ENCODE measurements at regions not wholly inside any gene's neighbourhood (a gene's known extent, or its start where the extent isn't known, plus 50 kb on each side); places are given as distances from the start of the nearest gene placed in this dataset.
"Not testable (repeated sequence)": the region's sequence is repeated elsewhere in the genome, so short reads cannot be mapped to it uniquely, and the experiment has no call there.

GRCh38 chr5:163339148-163339547 is 98.2 kb upstream of the CCNG1 start:
- no peaks in the 10 kb centered on the region for H3K9me3 ChIP-seq
- no peaks in the 10 kb centered on the region for H3K4me1 ChIP-seq
- intact Hi-C loops (cut with DNase I; ENCODE audit: low total_unique reads) = no loop called here
- no peak overlapping the region for H3K27ac ChIP-seq
- H3K36me3 ChIP-seq = no peaks in the 10 kb centered on the region
- H3K27me3 ChIP-seq = no peaks in the 10 kb centered on the region
- no peak for DNase-seq
- H3K4me3 ChIP-seq = no peak overlapping the region
- TF ChIP-seq CTCF (IDR thresholded peaks at IDR 0.05) = no peak

GRCh38 chr5:163340378-163340777 is 97.0 kb upstream of the CCNG1 start:
- not testable (repeated sequence) for H3K9me3 ChIP-seq, DNase-seq, H3K4me1 ChIP-seq, H3K36me3 ChIP-seq, H3K4me3 ChIP-seq, H3K27me3 ChIP-seq, H3K27ac ChIP-seq
- intact Hi-C loops (cut with DNase I; ENCODE audit: low total_unique reads) = loop anchor here (10.0 kb wide), 1 partner anchor 1796 kb away; the partner anchor contains the start of gene GABRB2

- DNase-seq = no peak
- no peak overlapping the region for H3K27ac ChIP-seq
- no peaks in the 10 kb centered on the region for H3K9me3 ChIP-seq
- intact Hi-C loops (cut with DNase I; ENCODE audit: low total_unique reads) = loop anchor here (10.0 kb wide), 1 partner anchor 1798 kb away; the partner anchor contains the start of gene GABRB2
- no peak overlapping the region for H3K4me3 ChIP-seq
- no peaks in the 10 kb centered on the region for H3K4me1 ChIP-seq
- H3K36me3 ChIP-seq = no peaks in the 10 kb centered on the region
- H3K27me3 ChIP-seq = peaks cover 0 to 4% of the 10 kb centered on the region in 2 donors
- no peak for TF ChIP-seq CTCF (IDR thresholded peaks at IDR 0.05)
Measured at GRCh38 chr5:163342306-163342705, 95.1 kb upstream of the CCNG1 start.

GRCh38 chr5:163345216-163345615 is 92.2 kb upstream of the CCNG1 start:
- no peak for TF ChIP-seq CTCF (IDR thresholded peaks at IDR 0.05)
- H3K27me3 ChIP-seq = peaks cover 0 to 4% of the 10 kb centered on the region in 2 donors
- no peak for DNase-seq
- intact Hi-C loops (cut with DNase I; ENCODE audit: low total_unique reads) = loop anchor here (10.0 kb wide), 1 partner anchor 1800 kb away; the partner anchor contains the start of gene GABRB2
- H3K4me3 ChIP-seq = no peak overlapping the region
- H3K27ac ChIP-seq = no peak overlapping the region
- no peaks in the 10 kb centered on the region for H3K9me3 ChIP-seq
- no peaks in the 10 kb centered on the region for H3K36me3 ChIP-seq
- H3K4me1 ChIP-seq = no peaks in the 10 kb centered on the region

- Histone ChIP-seq H3K27ac (no peak overlapping the region), H3K4me3 (no peak overlapping the region), H3K9me3 (no peaks in the 10 kb centered on the region), H3K36me3 (no peaks in the 10 kb centered on the region), H3K27me3 (peaks cover 0 to 4% of the 10 kb centered on the region in 2 donors), H3K4me1 (no peaks in the 10 kb centered on the region)
- peak in 1 of 2 donors; percentile 30 for DNase-seq
- intact Hi-C loops (cut with DNase I; ENCODE audit: low total_unique reads) = loop anchor here (10.0 kb wide), 1 partner anchor 1803 kb away; the partner anchor contains the start of gene GABRB2
- peak; percentile 44 to 58 for TF ChIP-seq CTCF (IDR thresholded peaks at IDR 0.05)
Measured at GRCh38 chr5:163347671-163348070, 89.7 kb upstream of the CCNG1 start.

GRCh38 chr5:163350083-163350482 is 87.3 kb upstream of the CCNG1 start:
- no peak for TF ChIP-seq CTCF (IDR thresholded peaks at IDR 0.05)
- no peak overlapping the region for H3K27ac ChIP-seq
- DNase-seq = no peak
- H3K4me1 ChIP-seq = no peaks in the 10 kb centered on the region
- no peaks in the 10 kb centered on the region for H3K36me3 ChIP-seq
- no peak overlapping the region for H3K4me3 ChIP-seq
- peaks cover 0 to 4% of the 10 kb centered on the region in 2 donors for H3K27me3 ChIP-seq
- intact Hi-C loops (cut with DNase I; ENCODE audit: low total_unique reads) = no loop called here
- no peaks in the 10 kb centered on the region for H3K9me3 ChIP-seq
